ENCODE measurements at regions not wholly inside any gene's neighbourhood (a gene's known extent, or its start where the extent isn't known, plus 50 kb on each side); places are given as distances from the start of the nearest gene placed in this dataset.

GRCh38 chr1:170375082-170375723, 156.8 kb upstream of the GORAB start:
- Histone ChIP-seq H4K91ac (replicated peaks; ENCODE audit: insufficient read length, low read length) (peak overlapping the region; percentile 3), H2AFZ (ENCODE audit: low read length) (peak overlapping the region; percentile 51; the same call in 1 of the 2 replicates), H3K23ac (ENCODE audit: insufficient read length) (no peak overlapping the region), H3K79me1 (ENCODE audit: low read depth, low read length) (no peaks in the 10 kb centered on the region), H3K4me2 (ENCODE audit: insufficient read depth in 1 of 2, low read depth in 2 of 2, low read length in 2 of 2) (peak overlapping the region; percentile 5 to 24; a peak in 2 of 4 replicates), H2BK12ac (ENCODE audit: low read depth, low read length) (0 out of 2 replicates have a peak overlapping the region, but pooled peaks have one; percentile 17), H4K20me1 (replicated peaks in 1 of 2; ENCODE audit: control insufficient read depth in 1 of 2, insufficient read depth in 2 of 2, low read length in 2 of 2) (no peaks in the 10 kb centered on the region), H2AK5ac (ENCODE audit: low read depth, low read length) (no peak overlapping the region), H3K27me3 (replicated peaks in 1 of 4; ENCODE audit: control insufficient read depth in 3 of 4, extremely low read depth in 1 of 4, insufficient read depth in 3 of 4, low read length in 3 of 4) (no peaks in the 10 kb centered on the region), H3K4ac (replicated peaks; ENCODE audit: insufficient read length, low read depth, low read length) (no peak overlapping the region), H3K56ac (replicated peaks; ENCODE audit: insufficient read length, low read depth, low read length) (no peak overlapping the region), H3K14ac (ENCODE audit: insufficient read length) (no peak overlapping the region), H4K5ac (ENCODE audit: insufficient read length, low read depth, low read length) (no peak overlapping the region), H3K23me2 (ENCODE audit: low read depth, low read length) (no peaks in the 10 kb centered on the region), H3K79me2 (ENCODE audit: control insufficient read depth in 1 of 2, insufficient read depth in 2 of 2, low read length in 2 of 2) (no peaks in the 10 kb centered on the region), H4K8ac (ENCODE audit: extremely low read depth, insufficient read depth, low read length) (peak overlapping the region; percentile 11; the same call in 1 of the 2 replicates), H3K27ac (ENCODE audit: low read depth, low read length) (no peak overlapping the region), H3K9ac (replicated peaks in 1 of 4; ENCODE audit: extremely low read depth in 1 of 4, low read depth in 3 of 4, low read length in 3 of 4) (no peak overlapping the region), H3K18ac (ENCODE audit: extremely low read depth, low read length) (0 out of 2 replicates have a peak overlapping the region, but pooled peaks have one; percentile 19), H2BK20ac (ENCODE audit: low read length) (0 out of 2 replicates have a peak overlapping the region, but pooled peaks have one; percentile 61), H2BK120ac (replicated peaks; ENCODE audit: low read depth, low read length) (no peak overlapping the region), H3K4me1 (replicated peaks in 1 of 4; ENCODE audit: control insufficient read depth in 3 of 4, insufficient read depth in 4 of 4, low read length in 3 of 4) (peaks cover 0 to 5% (median 1%) of the 10 kb centered on the region in 4 experiments; a peak in 3 of 7 replicates), H3K9me3 (ENCODE audit: insufficient read depth in 2 of 2, low read depth in 1 of 2, low read length in 1 of 2) (no peaks in the 10 kb centered on the region), H2BK5ac (ENCODE audit: low read depth, low read length) (peak overlapping the region; percentile 60; the same call in 1 of the 2 replicates), H3K36me3 (ENCODE audit: control insufficient read depth in 2 of 4, insufficient read depth in 4 of 4, low read length in 3 of 4) (no peaks in the 10 kb centered on the region), H2BK15ac (ENCODE audit: low read length) (no peak overlapping the region), H3K4me3 (ENCODE audit: extremely low read depth in 1 of 4, insufficient read depth in 2 of 4, low read depth in 3 of 4, low read length in 4 of 4) (no peak overlapping the region)
- CTCF ChIA-PET (ENCODE audit: partially characterized antibody): no interaction called here
- POLR2A ChIA-PET (ENCODE audit: partially characterized antibody): no interaction called here
- FAIRE-seq (no peak), DNase-seq (ENCODE audit: low read depth in 1 of 2, low spot score in 2 of 2) (no peak)
- 60% methylated on average over 3 of the region's 3 CpGs; no CpG with 5 or more reads in 1 of the 2 experiments for WGBS, 2 experiments (ENCODE audit: extremely low coverage in 1 of 2, insufficient coverage in 1 of 2, insufficient read length in 1 of 2, insufficient replicate concordance in 2 of 2, low coverage in 1 of 2, low lambda C conversion rate in 2 of 2, missing lambda C conversion rate in 1 of 2)
- TF ChIP-seq PHF8 (conservative IDR thresholded peaks at IDR 0.05; ENCODE audit: low read depth, low read length): no peak
- no peak for TF ChIP-seq GABPA (IDR thresholded peaks at IDR 0.05; ENCODE audit: borderline replicate concordance, insufficient read depth, low read length)
- no peak for TF ChIP-seq KDM1A (IDR thresholded peaks at IDR 0.05; ENCODE audit: borderline replicate concordance, low read length)
- TF ChIP-seq TAF1 (IDR thresholded peaks at IDR 0.05; ENCODE audit: low read depth, low read length): no peak
- no peak for TF ChIP-seq USF2 (IDR thresholded peaks at IDR 0.05; ENCODE audit: low read length)
- no peak for TF ChIP-seq POU5F1 (IDR thresholded peaks at IDR 0.05; ENCODE audit: low read depth, low read length)
- TF ChIP-seq JUN (IDR thresholded peaks at IDR 0.05; ENCODE audit: low read depth, low read length): no peak
- no peak for TF ChIP-seq POLR2AphosphoS5 (IDR thresholded peaks at IDR 0.05; ENCODE audit: low read depth, low read length)
- TF ChIP-seq RAD21 (IDR thresholded peaks at IDR 0.05 in 1 of 2, conservative IDR thresholded peaks at IDR 0.05 in 1 of 2; ENCODE audit: low read depth in 2 of 2, low read length in 2 of 2): no peak
- no peak for TF ChIP-seq BCL11A (IDR thresholded peaks at IDR 0.05; ENCODE audit: low read depth in 2 of 2, low read length in 2 of 2)
- TF ChIP-seq, protein P1, sequence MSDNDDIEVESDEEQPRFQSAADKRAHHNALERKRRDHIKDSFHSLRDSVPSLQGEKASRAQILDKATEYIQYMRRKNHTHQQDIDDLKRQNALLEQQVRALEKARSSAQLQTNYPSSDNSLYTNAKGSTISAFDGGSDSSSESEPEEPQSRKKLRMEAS (IDR thresholded peaks at IDR 0.05): no peak
- TF ChIP-seq CREB1 (IDR thresholded peaks at IDR 0.05): no peak

Data from H1 (cell line).